Uterus (tissue), 3 donors: ENCODE measurements at regions not wholly inside any gene's neighbourhood (a gene's known extent, or its start where the extent isn't known, plus 50 kb on each side); places are given as distances from the start of the nearest gene placed in this dataset.
"Not testable (repeated sequence)": the region's sequence is repeated elsewhere in the genome, so short reads cannot be mapped to it uniquely, and the experiment has no call there.

Experiments used
- DNase-seq, 2 donors: peaks; one replicate each; pipeline ENCODE4 v3.0.0-alpha.2; 2019 to 2020
- H3K27ac ChIP-seq, 2 donors: fragments of 200-600 bp; sonication (generic); 1 replicate in 1 of 2; 2 replicates in 1 of 2; pipeline ENCODE4 v1.5.1; 2016 to 2018
- H3K27me3 ChIP-seq, 2 donors: fragments of 200-600 bp; sonication (generic); one replicate each; pipeline ENCODE4 v1.5.1; 2018 to 2019; ENCODE audit warnings: control low read depth in 1 of 2
- H3K36me3 ChIP-seq, 2 donors: fragments of 200-600 bp; sonication (generic); one replicate each; pipeline ENCODE4 v1.5.1; 2019; ENCODE audit warnings: control low read depth in 1 of 2
- H3K4me1 ChIP-seq, 2 donors: fragments of 200-600 bp; sonication (generic); one replicate each; pipeline ENCODE4 v1.5.1; 2018 to 2019; ENCODE audit warnings: control low read depth in 1 of 2
- H3K4me3 ChIP-seq, 2 donors: fragments of 200-600 bp; sonication (generic); 1 replicate in 1 of 2; 2 replicates in 1 of 2; pipeline ENCODE4 v1.5.1; 2018 to 2019; ENCODE audit warnings: mild to moderate bottlenecking in 1 of 2
- H3K9me3 ChIP-seq, 2 donors: fragments of 200-600 bp; sonication (generic); one replicate each; pipeline ENCODE4 v1.5.1; 2019; ENCODE audit warnings: control low read depth in 1 of 2
- POLR2A ChIP-seq, 2 donors: fragments of 450-650 bp; IDR thresholded peaks; one replicate each; pipeline ENCODE4 v1.6.1; 2016; ENCODE audit warnings: antibody characterized with exemption in 2 of 2, mild to moderate bottlenecking in 1 of 2, moderate library complexity in 1 of 2
- intact Hi-C: fragments of 100-400 bp; cut with DNase I; formaldehyde crosslinking; loops from one replicate; pipeline ENCODE4 v1.15.1; 2023; ENCODE audit warnings: low total_unique reads
- TF ChIP-seq, protein P1 (sequence below), 4 experiments: fragments of 200-600 bp in 2 of 4; fragments of 450-650 bp in 2 of 4; sonication (generic) in 2 of 4; IDR thresholded peaks; one replicate each; pipeline ENCODE4 v1.5.1; 2016 to 2019; ENCODE audit warnings: antibody characterized with exemption in 4 of 4, mild to moderate bottlenecking in 2 of 4, moderate library complexity in 1 of 4
- donor health status: DM: yes; HTN: yes; CAD: no.

GRCh38 chr21:9753943-9754342, 767.4 kb upstream of the TPTE start:
- H3K36me3 ChIP-seq, result no peaks in the 10 kb centered on the region
- no peaks in the 10 kb centered on the region for H3K9me3 ChIP-seq
- H3K27me3 ChIP-seq, result no peaks in the 10 kb centered on the region
- intact Hi-C loops, result no loop called here
- H3K4me1 ChIP-seq, result no peaks in the 10 kb centered on the region
- TF ChIP-seq, protein P1, sequence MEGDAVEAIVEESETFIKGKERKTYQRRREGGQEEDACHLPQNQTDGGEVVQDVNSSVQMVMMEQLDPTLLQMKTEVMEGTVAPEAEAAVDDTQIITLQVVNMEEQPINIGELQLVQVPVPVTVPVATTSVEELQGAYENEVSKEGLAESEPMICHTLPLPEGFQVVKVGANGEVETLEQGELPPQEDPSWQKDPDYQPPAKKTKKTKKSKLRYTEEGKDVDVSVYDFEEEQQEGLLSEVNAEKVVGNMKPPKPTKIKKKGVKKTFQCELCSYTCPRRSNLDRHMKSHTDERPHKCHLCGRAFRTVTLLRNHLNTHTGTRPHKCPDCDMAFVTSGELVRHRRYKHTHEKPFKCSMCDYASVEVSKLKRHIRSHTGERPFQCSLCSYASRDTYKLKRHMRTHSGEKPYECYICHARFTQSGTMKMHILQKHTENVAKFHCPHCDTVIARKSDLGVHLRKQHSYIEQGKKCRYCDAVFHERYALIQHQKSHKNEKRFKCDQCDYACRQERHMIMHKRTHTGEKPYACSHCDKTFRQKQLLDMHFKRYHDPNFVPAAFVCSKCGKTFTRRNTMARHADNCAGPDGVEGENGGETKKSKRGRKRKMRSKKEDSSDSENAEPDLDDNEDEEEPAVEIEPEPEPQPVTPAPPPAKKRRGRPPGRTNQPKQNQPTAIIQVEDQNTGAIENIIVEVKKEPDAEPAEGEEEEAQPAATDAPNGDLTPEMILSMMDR (IDR thresholded peaks at IDR 0.05), result no peak
- TF ChIP-seq POLR2A (IDR thresholded peaks at IDR 0.05), result no peak
- no peak overlapping the region for H3K4me3 ChIP-seq
- H3K27ac ChIP-seq, result no peak overlapping the region
- no peak for DNase-seq

GRCh38 chr21:9754434-9754833, 766.9 kb upstream of the TPTE start:
- H3K4me1 ChIP-seq, intact Hi-C loops, H3K9me3 ChIP-seq, H3K36me3 ChIP-seq, H3K27me3 ChIP-seq, DNase-seq, H3K4me3 ChIP-seq, H3K27ac ChIP-seq: not testable (repeated sequence)

DNA sequence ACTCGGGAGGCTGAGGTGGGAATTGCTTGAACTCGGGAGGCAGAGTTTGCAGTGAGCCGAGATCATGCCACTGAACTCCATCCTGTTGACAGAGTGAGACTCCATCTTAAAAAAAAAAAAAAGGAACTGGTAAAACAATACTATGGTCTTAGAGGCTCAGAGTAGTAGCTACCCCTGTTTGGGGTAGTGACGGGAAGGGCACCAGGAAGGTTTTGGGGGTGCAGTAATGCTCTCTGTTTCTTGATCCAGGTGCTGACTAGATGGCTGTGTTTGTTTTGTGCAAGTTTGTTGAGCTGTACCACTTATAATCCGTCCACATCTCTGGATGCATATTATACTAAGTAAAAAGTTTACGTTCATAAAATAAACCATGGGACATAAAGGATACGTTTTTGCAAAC, 765.8 kb upstream of the TPTE start:
- Histone ChIP-seq H3K9me3 (no peaks in the 10 kb centered on the region), H3K4me3 (no peak overlapping the region), H3K27ac (no peak overlapping the region), H3K4me1 (no peaks in the 10 kb centered on the region), H3K27me3 (no peaks in the 10 kb centered on the region), H3K36me3 (no peaks in the 10 kb centered on the region)
- intact Hi-C loops, result no loop called here
- no peak for DNase-seq
- TF ChIP-seq POLR2A (IDR thresholded peaks at IDR 0.05), result no peak
- TF ChIP-seq, protein P1 (IDR thresholded peaks at IDR 0.05), result no peak

- Histone ChIP-seq H3K27ac (no peak overlapping the region), H3K4me3 (no peak overlapping the region), H3K36me3 (no peaks in the 10 kb centered on the region), H3K9me3 (no peaks in the 10 kb centered on the region), H3K4me1 (no peaks in the 10 kb centered on the region), H3K27me3 (no peaks in the 10 kb centered on the region)
- DNase-seq, result no peak
- TF ChIP-seq POLR2A (IDR thresholded peaks at IDR 0.05), result no peak
- TF ChIP-seq, protein P1 (IDR thresholded peaks at IDR 0.05), result no peak
- intact Hi-C loops, result no loop called here
These were observed 764.7 kb upstream of the TPTE start for GRCh38 chr21:9756677-9757076.

DNA sequence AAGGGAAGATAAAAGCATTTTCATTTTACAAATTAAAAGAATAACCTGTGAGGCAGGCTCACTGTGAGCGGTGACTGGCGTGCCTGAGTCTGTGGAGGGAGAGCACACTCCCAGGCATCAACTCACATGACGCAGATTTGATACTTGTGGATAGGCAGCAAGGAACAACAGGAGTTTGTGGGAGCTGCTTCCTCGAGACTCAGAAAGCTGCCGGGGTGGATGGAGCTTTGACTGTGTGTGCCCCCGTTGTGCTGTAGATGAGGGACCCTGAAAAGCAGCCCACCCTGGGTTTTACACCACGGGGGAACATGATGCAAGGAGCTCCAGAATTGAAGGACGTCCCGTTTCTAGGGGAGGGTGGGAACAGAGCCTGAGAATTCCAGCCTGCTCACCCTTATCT, 764.3 kb upstream of the TPTE start:
- DNase-seq, H3K27ac ChIP-seq, H3K36me3 ChIP-seq, H3K4me1 ChIP-seq, H3K9me3 ChIP-seq, H3K4me3 ChIP-seq, H3K27me3 ChIP-seq, intact Hi-C loops: not testable (repeated sequence)

DNA sequence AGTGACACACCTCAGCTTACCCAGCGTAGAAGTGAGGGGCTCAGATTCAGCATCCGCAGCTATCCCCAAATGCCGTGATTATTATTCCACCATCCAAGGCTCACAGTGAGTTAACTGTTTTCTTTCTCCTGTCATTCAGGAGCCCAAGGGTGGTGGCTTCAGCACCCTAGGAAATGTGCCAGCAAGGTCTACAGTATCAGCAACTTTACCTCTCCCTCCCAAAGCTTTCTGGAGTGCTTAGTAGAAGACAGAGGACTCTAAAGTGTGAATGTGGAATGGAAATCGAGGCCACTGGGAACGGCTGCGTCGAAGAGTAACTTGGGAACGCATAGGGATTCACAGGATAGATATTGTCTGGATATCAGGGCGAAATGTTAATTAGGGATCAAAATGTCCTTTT, 763.8 kb upstream of the TPTE start:
- intact Hi-C loops, H3K27ac ChIP-seq, H3K36me3 ChIP-seq, H3K4me3 ChIP-seq, H3K4me1 ChIP-seq, H3K9me3 ChIP-seq, DNase-seq, H3K27me3 ChIP-seq: not testable (repeated sequence)

DNA sequence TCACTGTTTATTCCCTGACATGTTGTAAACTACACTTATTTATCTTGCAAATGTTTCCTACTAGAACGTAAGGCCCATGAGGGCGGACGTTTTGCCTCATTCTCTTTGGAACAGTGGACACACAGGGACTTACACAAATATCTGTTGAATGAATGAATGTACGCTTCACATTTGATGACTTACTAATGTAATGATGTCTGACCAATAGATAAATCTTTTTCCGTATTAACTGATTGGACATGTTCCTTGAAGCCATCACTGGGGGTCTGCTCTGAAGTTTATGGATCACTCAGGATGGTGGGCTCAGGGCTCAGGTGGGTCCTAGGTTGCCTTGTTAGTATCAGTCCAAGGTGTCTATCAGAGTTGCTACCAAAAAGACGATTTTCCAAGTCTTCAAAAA, 763.2 kb upstream of the TPTE start:
- intact Hi-C loops, result no loop called here
- no peak overlapping the region for H3K27ac ChIP-seq
- DNase-seq, result no peak

More for the DNA sequence above, 763.2 kb upstream of the TPTE start:
- TF ChIP-seq, protein P1 (IDR thresholded peaks at IDR 0.05), result no peak
- TF ChIP-seq POLR2A (IDR thresholded peaks at IDR 0.05), result no peak
- no peaks in the 10 kb centered on the region for H3K27me3 ChIP-seq
- no peak overlapping the region for H3K4me3 ChIP-seq
- H3K9me3 ChIP-seq, result no peaks in the 10 kb centered on the region
- peaks cover 0 to 2% of the 10 kb centered on the region in 2 donors for H3K36me3 ChIP-seq
- no peaks in the 10 kb centered on the region for H3K4me1 ChIP-seq
